ENCODE measurements at regions not wholly inside any gene's neighbourhood (a gene's known extent, or its start where the extent isn't known, plus 50 kb on each side); places are given as distances from the start of the nearest gene placed in this dataset.

GRCh38 chr5:118698774-118699173 lies 289.6 kb downstream of the DTWD2 start:
- no peak for TF ChIP-seq GATA2 (IDR thresholded peaks at IDR 0.05; ENCODE audit: insufficient read depth, insufficient read length, low read depth, low read length)
- no peak for TF ChIP-seq CTCF (IDR thresholded peaks at IDR 0.05; ENCODE audit: extremely low read depth in 1 of 2, insufficient read depth in 1 of 2, low read depth in 1 of 2, low read length in 2 of 2)
- no peak for TF ChIP-seq EZH2 (IDR thresholded peaks at IDR 0.05; ENCODE audit: borderline replicate concordance, low read depth, low read length, severe bottlenecking)
- TF ChIP-seq MYC (IDR thresholded peaks at IDR 0.05; ENCODE audit: low read depth, low read length) = no peak
- TF ChIP-seq MAX (IDR thresholded peaks at IDR 0.05; ENCODE audit: insufficient read depth, insufficient read length) = no peak
- TF ChIP-seq POLR2A (IDR thresholded peaks at IDR 0.05; ENCODE audit: low read depth, low read length) = no peak
- TF ChIP-seq FOS (IDR thresholded peaks at IDR 0.05; ENCODE audit: borderline replicate concordance, insufficient read depth, low read length) = no peak
- TF ChIP-seq JUN (IDR thresholded peaks at IDR 0.05; ENCODE audit: borderline replicate concordance, insufficient read depth, insufficient read length, low read depth) = no peak
- no peak for TF ChIP-seq POLR2AphosphoS5 (IDR thresholded peaks at IDR 0.05; ENCODE audit: insufficient read depth, low read depth, low read length)
- CTCF ChIA-PET = no interaction called here
- H3K27me3 ChIP-seq (ENCODE audit: control insufficient read depth in 2 of 2, insufficient read depth in 2 of 2, low read length in 2 of 2) = no peaks in the 10 kb centered on the region
- DNase-seq (ENCODE audit: low read depth, low spot score) (no peak), FAIRE-seq (no peak)
- H3K27ac ChIP-seq (ENCODE audit: insufficient read depth, low read depth, low read length) = no peak overlapping the region
- no peak overlapping the region for H3K4me2 ChIP-seq (ENCODE audit: insufficient read depth, low read length)
- no peaks in the 10 kb centered on the region for H3K9me1 ChIP-seq (replicated peaks; ENCODE audit: control insufficient read depth, extremely low read depth, insufficient read depth, low read length)
- no peak overlapping the region for H3K9ac ChIP-seq (replicated peaks; ENCODE audit: extremely low read depth, insufficient read depth, low read length)
- H2AFZ ChIP-seq (ENCODE audit: low read depth, low read length) = no peak overlapping the region
- BruUV-seq (replicated peaks) = no TSS peak
- no peaks in the 10 kb centered on the region for H3K79me2 ChIP-seq (ENCODE audit: control insufficient read depth, insufficient read depth, low read length)
- no peaks in the 10 kb centered on the region for H3K36me3 ChIP-seq (ENCODE audit: control insufficient read depth in 2 of 2, extremely low read depth in 1 of 2, insufficient read depth in 2 of 2, low read length in 2 of 2)
- peaks cover 2% of the 10 kb centered on the region for H3K9me3 ChIP-seq (replicated peaks; ENCODE audit: control insufficient read depth, insufficient read depth, low read length)
- POLR2A ChIA-PET = no interaction called here
- dilution Hi-C loops (cut with MboI; ENCODE audit: extremely low pct_ligation_motif_present, low sequenced_read_pairs) (no loop called here), intact Hi-C loops (cut with micrococcal nuclease) (no loop called here)
- no peak overlapping the region for H3K4me3 ChIP-seq (replicated peaks in 1 of 3; ENCODE audit: insufficient read depth in 1 of 3, low read depth in 1 of 3, low read length in 3 of 3)
- H3K4me1 ChIP-seq (ENCODE audit: control insufficient read depth, extremely low read depth, insufficient read depth, low read length) = no peaks in the 10 kb centered on the region
- H4K20me1 ChIP-seq (replicated peaks; ENCODE audit: control insufficient read depth, extremely low read depth, insufficient read depth, low read length) = no peaks in the 10 kb centered on the region
